H1 (cell line): ENCODE measurements at regions not wholly inside any gene's neighbourhood (a gene's known extent, or its start where the extent isn't known, plus 50 kb on each side); places are given as distances from the start of the nearest gene placed in this dataset.

Experiments used
- CTCF ChIA-PET: fragments of 300-600 bp; sonication (Branson Sonifier 250); formaldehyde crosslinking; loops from one replicate; lab custom pipeline; 2021; ENCODE audit not compliant: partially characterized antibody; lab: Charles Lee
- POLR2A ChIA-PET: fragments of 300-600 bp; sonication (Branson Sonifier 250); formaldehyde crosslinking; loops from one replicate; lab custom pipeline; 2021; ENCODE audit warnings: inconsistent platforms; ENCODE audit not compliant: partially characterized antibody; lab: Charles Lee
- DNase-seq, 2 experiments: peaks; one replicate each; pipeline versions ENCODE4 v3.0.0 to v3.0.0-alpha.2; 2010 to 2022; ENCODE audit warnings: low spot score in 2 of 2, low read depth in 1 of 2, mixed read lengths in 1 of 2
- FAIRE-seq: peaks from 2 replicates; lab custom pipeline; 2011; peaks lifted over from hg19 to GRCh38; lab: Jason Lieb, UNC
- H2AFZ ChIP-seq: 2 replicates; pipeline ENCODE4 v1.8.1; 2012; ENCODE audit warnings: low read length, inconsistent platforms
- H2AK5ac ChIP-seq: 2 replicates; pipeline ENCODE4 v1.6.1; 2013; ENCODE audit warnings: low read depth, low read length
- H2BK120ac ChIP-seq: replicated peaks from 2 replicates; pipeline ENCODE3; 2013; ENCODE audit warnings: low read depth, low read length, inconsistent platforms
- H2BK12ac ChIP-seq: 2 replicates; pipeline ENCODE4 v1.6.1; 2013; ENCODE audit warnings: low read depth, low read length
- H2BK15ac ChIP-seq: 2 replicates; pipeline ENCODE4 v1.6.1; 2013; ENCODE audit warnings: low read length
- H2BK20ac ChIP-seq: 2 replicates; pipeline ENCODE4 v1.6.1; 2013; ENCODE audit warnings: low read length
- H2BK5ac ChIP-seq: 2 replicates; pipeline ENCODE4 v1.6.1; 2013; ENCODE audit warnings: low read depth, low read length
- H3K14ac ChIP-seq: 2 replicates; pipeline ENCODE4 v1.6.1; 2013; ENCODE audit warnings: inconsistent platforms; ENCODE audit not compliant: insufficient read length
- H3K18ac ChIP-seq: 2 replicates; pipeline ENCODE4 v1.6.1; 2013; ENCODE audit warnings: low read length; ENCODE audit errors: extremely low read depth
- H3K23ac ChIP-seq: 2 replicates; pipeline ENCODE4 v1.6.1; 2013; ENCODE audit warnings: inconsistent platforms; ENCODE audit not compliant: insufficient read length
- H3K23me2 ChIP-seq: 2 replicates; pipeline ENCODE4 v1.6.1; 2013; ENCODE audit warnings: low read depth, low read length
- H3K27ac ChIP-seq: 2 replicates; pipeline ENCODE4 v1.6.1; 2011; ENCODE audit warnings: low read depth, low read length, inconsistent platforms
- H3K27me3 ChIP-seq, 4 experiments: replicated peaks in 1 of 4; 1 replicate in 1 of 4; 2 replicates in 3 of 4; pipeline versions ENCODE4 v1.6.1 to v1.8.1; 2011 to 2013; ENCODE audit warnings: low read length in 3 of 4, mild to moderate bottlenecking in 3 of 4, inconsistent platforms in 2 of 4, mixed read lengths in 2 of 4, moderate library complexity in 1 of 4; ENCODE audit not compliant: control insufficient read depth in 3 of 4, insufficient read depth in 3 of 4; ENCODE audit errors: extremely low read depth in 1 of 4
- H3K36me3 ChIP-seq, 4 experiments: 2 replicates each; pipeline versions ENCODE4 v1.6.1 to v1.8.1; 2011 to 2013; ENCODE audit warnings: mild to moderate bottlenecking in 4 of 4, low read length in 3 of 4, moderate library complexity in 2 of 4, control low read depth in 1 of 4, inconsistent platforms in 1 of 4; ENCODE audit not compliant: insufficient read depth in 4 of 4, control insufficient read depth in 2 of 4
- H3K4ac ChIP-seq: replicated peaks from 2 replicates; pipeline ENCODE3; 2013; ENCODE audit warnings: low read length, low read depth, mixed read lengths, inconsistent platforms; ENCODE audit not compliant: insufficient read length
- H3K4me1 ChIP-seq, 4 experiments: replicated peaks in 1 of 4; 1 replicate in 1 of 4; 2 replicates in 3 of 4; pipeline versions ENCODE4 v1.6.1 to v1.8.1; 2011 to 2013; ENCODE audit warnings: low read length in 3 of 4, inconsistent platforms in 2 of 4, mixed read lengths in 1 of 4; ENCODE audit not compliant: insufficient read depth in 4 of 4, control insufficient read depth in 3 of 4
- H3K4me2 ChIP-seq, 2 experiments: 2 replicates each; pipeline versions ENCODE4 v1.6.1 to v1.8.1; 2011 to 2013; ENCODE audit warnings: low read depth in 2 of 2, low read length in 2 of 2, control low read depth in 1 of 2, inconsistent platforms in 1 of 2, mild to moderate bottlenecking in 1 of 2; ENCODE audit not compliant: insufficient read depth in 1 of 2
- H3K4me3 ChIP-seq, 4 experiments: fragments of 200-600, 300-600 bp in 1 of 4; sonication (generic), shearing (Covaris generic), sonication (Bioruptor Twin) in 1 of 4; 2 replicates each; pipeline versions ENCODE4 v1.5.1 to v1.8.1; 2011 to 2016; ENCODE audit warnings: low read length in 4 of 4, low read depth in 3 of 4, control low read depth in 2 of 4, inconsistent platforms in 2 of 4, mild to moderate bottlenecking in 2 of 4, mixed read lengths in 1 of 4, moderate library complexity in 1 of 4; ENCODE audit not compliant: insufficient read depth in 2 of 4; ENCODE audit errors: extremely low read depth in 1 of 4
- H3K56ac ChIP-seq: replicated peaks from 2 replicates; pipeline ENCODE3; 2013; ENCODE audit warnings: low read depth, mild to moderate bottlenecking, mixed read lengths, low read length, inconsistent platforms; ENCODE audit not compliant: insufficient read length
- H3K79me1 ChIP-seq: 2 replicates; pipeline ENCODE4 v1.6.1; 2013; ENCODE audit warnings: low read depth, low read length, control low read depth
- H3K79me2 ChIP-seq, 2 experiments: 2 replicates each; pipeline versions ENCODE4 v1.6.1 to v1.8.1; 2012 to 2013; ENCODE audit warnings: low read length in 2 of 2, mild to moderate bottlenecking in 2 of 2, inconsistent platforms in 1 of 2; ENCODE audit not compliant: insufficient read depth in 2 of 2, control insufficient read depth in 1 of 2
- H3K9ac ChIP-seq, 4 experiments: replicated peaks in 1 of 4; 1 replicate in 1 of 4; 2 replicates in 3 of 4; pipeline versions ENCODE4 v1.6.1 to v1.8.1; 2011 to 2013; ENCODE audit warnings: low read depth in 3 of 4, low read length in 3 of 4, control low read depth in 2 of 4, mild to moderate bottlenecking in 2 of 4, moderate library complexity in 2 of 4, inconsistent platforms in 1 of 4; ENCODE audit errors: extremely low read depth in 1 of 4
- H3K9me3 ChIP-seq, 2 experiments: 2 replicates each; pipeline versions ENCODE4 v1.6.1 to v1.8.1; 2012 to 2013; ENCODE audit warnings: mild to moderate bottlenecking in 2 of 2, moderate library complexity in 2 of 2, control low read depth in 1 of 2, inconsistent platforms in 1 of 2, low read depth in 1 of 2, low read length in 1 of 2, mixed read lengths in 1 of 2; ENCODE audit not compliant: insufficient read depth in 2 of 2
- H4K20me1 ChIP-seq, 2 experiments: replicated peaks in 1 of 2; 2 replicates each; pipeline versions ENCODE3 to v1.8.1; 2011 to 2013; ENCODE audit warnings: inconsistent platforms in 2 of 2, low read length in 2 of 2, mild to moderate bottlenecking in 1 of 2; ENCODE audit not compliant: insufficient read depth in 2 of 2, control insufficient read depth in 1 of 2
- H4K5ac ChIP-seq: 2 replicates; pipeline ENCODE4 v1.6.1; 2013; ENCODE audit warnings: low read length, low read depth, mixed read lengths, inconsistent platforms; ENCODE audit not compliant: insufficient read length
- H4K8ac ChIP-seq: 2 replicates; pipeline ENCODE4 v1.8.0; 2013; ENCODE audit warnings: mild to moderate bottlenecking, moderate library complexity, low read length, inconsistent platforms; ENCODE audit not compliant: insufficient read depth; ENCODE audit errors: extremely low read depth
- H4K91ac ChIP-seq: replicated peaks from 2 replicates; pipeline ENCODE3; 2013; ENCODE audit warnings: low read length, mixed read lengths, inconsistent platforms; ENCODE audit not compliant: insufficient read length
- CTCF ChIP-seq, 3 experiments: IDR thresholded peaks; 1 replicate in 2 of 3; 2 replicates in 1 of 3; pipeline versions ENCODE4 v1.5.1 to v1.6.1; 2011; ENCODE audit warnings: low read length in 3 of 3, mild to moderate bottlenecking in 3 of 3, inconsistent platforms in 2 of 3, low read depth in 1 of 3, moderate library complexity in 1 of 3; ENCODE audit not compliant: insufficient read depth in 1 of 3; ENCODE audit errors: control extremely low read depth in 1 of 3
- JUN ChIP-seq: IDR thresholded peaks from 2 replicates; pipeline ENCODE4 v1.6.1; 2011; ENCODE audit warnings: low read depth, mild to moderate bottlenecking, improper control_type of control experiment, low read length
- POLR2A ChIP-seq, 2 experiments: IDR thresholded peaks; 1 replicate in 1 of 2; 2 replicates in 1 of 2; pipeline ENCODE4 v1.6.1; 2011; ENCODE audit warnings: low read depth in 2 of 2, low read length in 2 of 2, mild to moderate bottlenecking in 2 of 2; ENCODE audit errors: control extremely low read depth in 1 of 2
- RXRA ChIP-seq: IDR thresholded peaks from 2 replicates; pipeline ENCODE4 v1.6.1; 2011; ENCODE audit warnings: low read depth, mild to moderate bottlenecking, low read length, moderate library complexity; ENCODE audit not compliant: insufficient read depth
- TAF1 ChIP-seq: IDR thresholded peaks from 2 replicates; pipeline ENCODE4 v1.6.1; 2011; ENCODE audit warnings: mild to moderate bottlenecking, low read depth, low read length
- WGBS, 2 experiments: shearing (Covaris generic) in 1 of 2; methylation state at CpG; one replicate each; pipeline versions ENCODE4 v1.1.6 to v1.1.7; 2013 to 2015; ENCODE audit warnings: low lambda C conversion rate in 2 of 2, mixed read lengths in 2 of 2, inconsistent platforms in 1 of 2, low coverage in 1 of 2, missing lambda C conversion rate in 1 of 2; ENCODE audit not compliant: insufficient replicate concordance in 2 of 2, insufficient coverage in 1 of 2, insufficient read length in 1 of 2; ENCODE audit errors: extremely low coverage in 1 of 2, missing lambda C conversion rate in 1 of 2; 5-methylcytosine and 5-hydroxymethylcytosine counted together

- POLR2A ChIA-PET: interaction anchor here (1.1 to 1.3 kb wide), 2 partner anchors 27 to 87 kb away, joined by 3 read pairs; partner anchors contain the start of gene ATF7IP
- no peak for FAIRE-seq
These were observed 87.1 kb upstream of the ATF7IP start for GRCh38 chr12:14278294-14278953.

More at GRCh38 chr12:14278294-14278953, 87.1 kb upstream of the ATF7IP start:
- no peaks in the 10 kb centered on the region for H3K23me2 ChIP-seq
- no peaks in the 10 kb centered on the region for H3K36me3 ChIP-seq
- no peaks in the 10 kb centered on the region for H4K20me1 ChIP-seq
- H3K79me1 ChIP-seq: no peaks in the 10 kb centered on the region
- no peak overlapping the region for H2BK12ac ChIP-seq
- H4K5ac ChIP-seq: no peak overlapping the region
- H3K4me2 ChIP-seq: no peak overlapping the region
- H2BK120ac ChIP-seq: no peak overlapping the region
- no peak overlapping the region for H2AFZ ChIP-seq
- no peak overlapping the region for H3K18ac ChIP-seq
- DNase-seq: no peak
- H2BK20ac ChIP-seq: no peak overlapping the region
- 83% methylated on average over 1 of the region's 1 CpG; no CpG with 5 or more reads in 1 of the 2 experiments for WGBS, 2 experiments
- peaks cover 0 to 7% (median 2%) of the 10 kb centered on the region in 4 experiments; a peak in 3 of 7 replicates for H3K4me1 ChIP-seq
- H2BK5ac ChIP-seq: no peak overlapping the region
- no peak overlapping the region for H2BK15ac ChIP-seq
- no peak overlapping the region for H4K8ac ChIP-seq
- no peak overlapping the region for H3K14ac ChIP-seq
- H3K9ac ChIP-seq: no peak overlapping the region
- peaks cover 14 to 35% (median 31%) of the 10 kb centered on the region in 4 experiments for H3K27me3 ChIP-seq
- TF ChIP-seq CTCF (IDR thresholded peaks at IDR 0.05; ENCODE audit: control extremely low read depth in 1 of 3, insufficient read depth in 1 of 3, low read depth in 1 of 3, low read length in 3 of 3): no peak
- TF ChIP-seq TAF1: no peak
- no peak for TF ChIP-seq POLR2A (IDR thresholded peaks at IDR 0.05; ENCODE audit: control extremely low read depth in 1 of 2, low read depth in 2 of 2, low read length in 2 of 2)
- TF ChIP-seq RXRA: no peak
- no peak for TF ChIP-seq JUN
- TF ChIP-seq, all 59 proteins: peak for 0
- H3K4me3 ChIP-seq: no peak overlapping the region
- H3K27ac ChIP-seq: no peak overlapping the region
- no peak overlapping the region for H3K4ac ChIP-seq
- no peaks in the 10 kb centered on the region for H3K79me2 ChIP-seq
- CTCF ChIA-PET: interaction anchor here (1.6 kb wide), 1 partner anchor 176 kb away, joined by 3 read pairs; no protein-coding TSS in a partner anchor
- no peak overlapping the region for H3K56ac ChIP-seq
- no peak overlapping the region for H3K23ac ChIP-seq
- H3K9me3 ChIP-seq: peaks cover 0 to 3% of the 10 kb centered on the region in 2 experiments; a peak in 1 of 4 replicates
- H2AK5ac ChIP-seq: no peak overlapping the region
- no peak overlapping the region for H4K91ac ChIP-seq
